HepG2 (cell line): ENCODE measurements at regions not wholly inside any gene's neighbourhood (a gene's known extent, or its start where the extent isn't known, plus 50 kb on each side); places are given as distances from the start of the nearest gene placed in this dataset.
A peak's percentile ranks its signal among the peaks of the same experiment; 100 is the strongest.

Source experiments
- ATAC-seq: fragments of 200-7000 bp; cut with Tn5 transposase; 3 replicates; pipeline ENCODE4 v1.9.1; 2020; ENCODE audit warnings: mild to moderate bottlenecking, moderate library complexity
- BruUV-seq: library from RNA; stranded (reverse); fragments of 400-500 nt; replicated peaks from 2 replicates; lab custom pipeline; 2021; lab: Mats Ljungman, UMichigan
- CTCF ChIA-PET: fragments of 300-600 bp; formaldehyde crosslinking; extraction: SDS; loops from one replicate; lab custom pipeline; 2021; ENCODE audit warnings: low total read pairs, inconsistent platforms, low intra/inter-chr PET ratio; lab: Yijun Ruan, JAX
- POLR2A ChIA-PET: fragments of 350-600 bp; sonication (Branson Sonifier 250); formaldehyde crosslinking; loops from one replicate; lab custom pipeline; 2020; ENCODE audit warnings: antibody characterized with exemption, inconsistent platforms; lab: Yijun Ruan, JAX
- DNase-seq: peaks from one replicate; pipeline ENCODE4 v3.0.0-alpha.2; 2015; ENCODE audit warnings: low spot score
- FAIRE-seq: peaks from 3 replicates; lab custom pipeline; 2011; peaks lifted over from hg19 to GRCh38; lab: Jason Lieb, UNC
- H2AFZ ChIP-seq: one replicate; pipeline ENCODE4 v1.6.1; 2011; ENCODE audit warnings: low read length, inconsistent platforms
- H3K27ac ChIP-seq: fragments of 300-600 bp; 3 replicates; pipeline ENCODE4 v1.8.0; 2011; ENCODE audit warnings: mixed run types, mild to moderate bottlenecking, mixed read lengths, low read length, inconsistent platforms; ENCODE audit not compliant: insufficient read depth; ENCODE audit errors: extremely low read length
- H3K27me3 ChIP-seq, 2 experiments: fragments of 200-600 bp in 1 of 2; 2 replicates in 1 of 2; 3 replicates in 1 of 2; pipeline versions ENCODE4 v1.6.0 to v1.8.0; 2011; ENCODE audit warnings: low read length in 2 of 2, mild to moderate bottlenecking in 2 of 2, moderate library complexity in 2 of 2, inconsistent platforms in 1 of 2; ENCODE audit not compliant: insufficient read depth in 2 of 2, control insufficient read depth in 1 of 2
- H3K36me3 ChIP-seq, 2 experiments: fragments of 200-600 bp in 1 of 2; replicated peaks in 1 of 2; 2 replicates in 1 of 2; 3 replicates in 1 of 2; pipeline versions ENCODE4 v1.5.1 to v1.8.0; 2011; ENCODE audit warnings: low read length in 2 of 2, inconsistent platforms in 1 of 2; ENCODE audit not compliant: insufficient read depth in 2 of 2, control insufficient read depth in 1 of 2
- H3K4me1 ChIP-seq: 2 replicates; pipeline ENCODE4 v1.5.1; 2012; ENCODE audit warnings: low read length, inconsistent platforms; ENCODE audit not compliant: insufficient read depth
- H3K4me2 ChIP-seq: 2 replicates; pipeline ENCODE4 v1.6.0; 2011; ENCODE audit warnings: low read depth, low read length, inconsistent platforms
- H3K4me3 ChIP-seq, 3 experiments: fragments of 200-600 bp in 1 of 3; sonication (generic), shearing (Covaris generic) in 1 of 3; replicated peaks in 1 of 3; 2 replicates each; pipeline ENCODE4 v1.5.1; 2011 to 2016; ENCODE audit warnings: low read length in 3 of 3, inconsistent platforms in 2 of 3, low read depth in 2 of 3, mild to moderate bottlenecking in 2 of 3, control low read depth in 1 of 3, mixed read lengths in 1 of 3; ENCODE audit not compliant: insufficient read depth in 1 of 3
- H3K79me2 ChIP-seq: one replicate; pipeline ENCODE4 v1.6.1; 2011; ENCODE audit warnings: low read length, inconsistent platforms; ENCODE audit not compliant: insufficient read depth
- H3K9ac ChIP-seq: 2 replicates; pipeline ENCODE4 v1.6.0; 2011; ENCODE audit warnings: mild to moderate bottlenecking, low read depth, low read length, inconsistent platforms; ENCODE audit not compliant: insufficient read depth
- H3K9me3 ChIP-seq: 2 replicates; pipeline ENCODE4 v1.5.1; 2012; ENCODE audit warnings: mild to moderate bottlenecking, low read length
- H4K20me1 ChIP-seq: 2 replicates; pipeline ENCODE4 v1.6.0; 2011; ENCODE audit warnings: inconsistent platforms, mild to moderate bottlenecking, low read length, moderate library complexity; ENCODE audit not compliant: insufficient read depth
- ATRX ChIP-seq: sonication (generic); formaldehyde crosslinking; IDR thresholded peaks from 2 replicates; pipeline ENCODE4 v1.4.0; 2020; ENCODE audit warnings: missing genetic modification reagents, borderline replicate concordance
- HOXA5 ChIP-seq: sonication (generic); formaldehyde crosslinking; IDR thresholded peaks from 2 replicates; pipeline ENCODE4 v1.4.0; 2020; ENCODE audit warnings: missing genetic modification reagents
- MAFF ChIP-seq: IDR thresholded peaks from 2 replicates; pipeline ENCODE4 v1.6.1; 2011; ENCODE audit warnings: low read depth, low read length, improper control_type of control experiment
- MAFK ChIP-seq, 2 experiments: IDR thresholded peaks in 1 of 2; conservative IDR thresholded peaks in 1 of 2; 2 replicates each; pipeline ENCODE4 v1.6.1; 2011; ENCODE audit warnings: improper control_type of control experiment in 2 of 2, low read length in 2 of 2
- NCOA2 ChIP-seq: sonication (generic); formaldehyde crosslinking; IDR thresholded peaks from 2 replicates; pipeline ENCODE4 v1.8.0; 2022; ENCODE audit warnings: inconsistent platforms
- NFE2L1 ChIP-seq: sonication (generic); formaldehyde crosslinking; IDR thresholded peaks from 2 replicates; pipeline ENCODE4 v1.4.0; 2020; ENCODE audit warnings: missing genetic modification reagents, mild to moderate bottlenecking, borderline replicate concordance
- ONECUT2 ChIP-seq: sonication (generic); formaldehyde crosslinking; IDR thresholded peaks from 2 replicates; pipeline ENCODE4 v1.4.0; 2020; ENCODE audit warnings: missing genetic modification reagents
- SOX6 ChIP-seq, 2 experiments: fragments of 450-650 bp in 1 of 2; sonication (generic) in 1 of 2; formaldehyde crosslinking in 1 of 2; IDR thresholded peaks; 2 replicates each; pipeline versions ENCODE4 v1.4.0 to v1.6.1; 2017 to 2020; ENCODE audit warnings: antibody characterized with exemption in 1 of 2, mild to moderate bottlenecking in 1 of 2, missing genetic modification reagents in 1 of 2
- TGIF2 ChIP-seq: IDR thresholded peaks from 2 replicates; pipeline ENCODE4 v1.6.1; 2016; ENCODE audit warnings: control low read depth, missing compliant biosample characterization
- WIZ ChIP-seq: sonication (generic); formaldehyde crosslinking; IDR thresholded peaks from 2 replicates; pipeline ENCODE4 v1.5.1; 2020; ENCODE audit warnings: mild to moderate bottlenecking, missing genetic modification reagents
- ZNF460 ChIP-seq: sonication (generic); formaldehyde crosslinking; IDR thresholded peaks from 2 replicates; pipeline ENCODE4 v1.5.1; 2020; ENCODE audit warnings: missing genetic modification reagents, mild to moderate bottlenecking, borderline replicate concordance
- WGBS: methylation state at CpG from one replicate; pipeline ENCODE4 v1.1.6; 2017; ENCODE audit warnings: low lambda C conversion rate; 5-methylcytosine and 5-hydroxymethylcytosine counted together
- in situ Hi-C: cut with HindIII; loops from 2 replicates; pipeline ENCODE4 v1.10.0; 2017; ENCODE audit warnings: low pct_unique_long_range_greater_than_20kb; ENCODE audit not compliant: extremely low pct_ligation_motif_present
- intact Hi-C: fragments of 100-400 bp; cut with micrococcal nuclease; formaldehyde crosslinking; loops from one replicate; pipeline ENCODE4 v1.10.0; 2022; ENCODE audit not compliant: unreplicated experiment
- TF ChIP-seq, protein P1 (sequence below): sonication (generic); formaldehyde crosslinking; IDR thresholded peaks from 2 replicates; pipeline ENCODE4 v1.5.0; 2020; ENCODE audit warnings: missing genetic modification reagents, mild to moderate bottlenecking, borderline replicate concordance

DNA sequence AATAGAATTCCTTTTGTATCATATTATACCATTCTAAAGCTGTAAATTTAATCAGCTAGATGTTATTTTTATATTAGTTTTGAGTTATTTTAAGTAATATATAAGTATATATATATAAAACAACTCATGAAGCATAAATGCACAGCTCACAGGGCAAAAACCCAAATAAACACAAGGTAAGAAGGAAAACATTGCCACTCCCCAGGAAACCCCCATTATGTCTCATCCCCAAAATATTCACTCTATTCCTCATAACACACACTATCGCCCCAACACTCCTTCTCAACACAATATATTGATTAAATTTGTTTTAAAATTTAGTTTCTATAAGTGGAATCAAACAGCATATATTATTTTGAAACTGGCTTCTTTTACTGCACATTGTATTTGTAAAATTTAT is 98.6 kb upstream of the FAM83B start:
- BruUV-seq, result no TSS peak
- Histone ChIP-seq H3K4me3 (no peak overlapping the region), H3K79me2 (no peaks in the 10 kb centered on the region), H4K20me1 (no peaks in the 10 kb centered on the region), H3K27ac (no peak overlapping the region), H3K4me2 (no peak overlapping the region), H2AFZ (no peak overlapping the region), H3K36me3 (no peaks in the 10 kb centered on the region), H3K27me3 (no peaks in the 10 kb centered on the region), H3K9ac (no peak overlapping the region), H3K9me3 (peaks cover 29% of the 10 kb centered on the region; the same call in 1 of the 2 replicates), H3K4me1 (no peaks in the 10 kb centered on the region)
- ChIA-PET POLR2A (no interaction called here), CTCF (no interaction called here)
- in situ Hi-C loops (no loop called here), intact Hi-C loops (no loop called here)
- FAIRE-seq (no peak), ATAC-seq (no peak), DNase-seq (no peak)
- 0% methylated on average over 1 of the region's 1 CpG for WGBS
- no peak for TF ChIP-seq SOX6 (IDR thresholded peaks at IDR 0.05)
- no peak for TF ChIP-seq SOX6 (CRISPR knock-in tag; IDR thresholded peaks at IDR 0.05)
- TF ChIP-seq ONECUT2 (CRISPR knock-in tag), result no peak
- TF ChIP-seq ZNF460, result no peak
- TF ChIP-seq NFE2L1 (CRISPR knock-in tag), result no peak
- TF ChIP-seq ATRX (CRISPR knock-in tag), result no peak
- TF ChIP-seq HOXA5 (CRISPR knock-in tag), result no peak

GRCh38 chr6:54754406-54754805 is 92.2 kb upstream of the FAM83B start:
- TF ChIP-seq NCOA2 (no peak), TGIF2 (no peak), MAFF (peak; percentile 49; the same call in 1 of the 2 replicates), WIZ (CRISPR knock-in tag) (no peak), MAFK (conservative IDR thresholded peaks at IDR 0.05 in 1 of 2, IDR thresholded peaks at IDR 0.05 in 1 of 2; ENCODE audit: low read length in 2 of 2) (peak; percentile 72 to 75; a peak in 3 of 4 replicates)
- TF ChIP-seq, protein P1, sequence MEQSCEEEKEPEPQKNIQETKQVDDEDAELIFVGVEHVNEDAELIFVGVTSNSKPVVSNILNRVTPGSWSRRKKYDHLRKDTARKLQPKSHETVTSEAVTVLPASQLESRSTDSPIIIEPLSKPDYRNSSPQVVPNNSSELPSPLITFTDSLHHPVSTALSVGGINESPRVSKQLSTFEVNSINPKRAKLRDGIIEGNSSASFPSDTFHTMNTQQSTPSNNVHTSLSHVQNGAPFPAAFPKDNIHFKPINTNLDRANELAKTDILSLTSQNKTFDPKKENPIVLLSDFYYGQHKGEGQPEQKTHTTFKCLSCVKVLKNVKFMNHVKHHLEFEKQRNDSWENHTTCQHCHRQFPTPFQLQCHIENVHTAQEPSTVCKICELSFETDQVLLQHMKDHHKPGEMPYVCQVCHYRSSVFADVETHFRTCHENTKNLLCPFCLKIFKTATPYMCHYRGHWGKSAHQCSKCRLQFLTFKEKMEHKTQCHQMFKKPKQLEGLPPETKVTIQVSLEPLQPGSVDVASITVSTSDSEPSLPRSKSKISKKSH (CRISPR knock-in tag), result no peak
- ATAC-seq, result no peak
- no peak overlapping the region for H3K27ac ChIP-seq
- in situ Hi-C loops (no loop called here), intact Hi-C loops (no loop called here)
- H3K27me3 ChIP-seq, result no peaks in the 10 kb centered on the region
- FAIRE-seq, result no peak
- no peak overlapping the region for H3K9ac ChIP-seq
- no peak overlapping the region for H3K4me2 ChIP-seq
- H3K9me3 ChIP-seq, result no peaks in the 10 kb centered on the region; the same call in 1 of the 2 replicates
- no peak for DNase-seq
- BruUV-seq, result no TSS peak
- H3K4me3 ChIP-seq, result no peak overlapping the region
- WGBS, result 9% methylated on average over 1 of the region's 1 CpG
- H3K36me3 ChIP-seq, result no peaks in the 10 kb centered on the region
- no peaks in the 10 kb centered on the region for H3K4me1 ChIP-seq
- H3K79me2 ChIP-seq, result no peaks in the 10 kb centered on the region
- no peaks in the 10 kb centered on the region for H4K20me1 ChIP-seq
- CTCF ChIA-PET, result no interaction called here
- POLR2A ChIA-PET, result no interaction called here
- H2AFZ ChIP-seq, result no peak overlapping the region
